IMR-90 (cell line): ENCODE measurements at regions not wholly inside any gene's neighbourhood (a gene's known extent, or its start where the extent isn't known, plus 50 kb on each side); places are given as distances from the start of the nearest gene placed in this dataset.

Experiments
- ATAC-seq: fragments of 200-7000 bp; cut with Tn5 transposase; 2 replicates; pipeline ENCODE4 v1.9.1; 2020; ENCODE audit warnings: low read depth, mild to moderate bottlenecking, moderate library complexity
- BruUV-seq: library from RNA; stranded (reverse); fragments of 400-500 nt; replicated peaks from 2 replicates; lab custom pipeline; 2021; lab: Mats Ljungman, UMichigan
- CTCF ChIA-PET: fragments of 300-600 bp; formaldehyde crosslinking; extraction: SDS; loops from one replicate; lab custom pipeline; 2021; ENCODE audit warnings: antibody characterized with exemption; lab: Yijun Ruan, JAX
- POLR2A ChIA-PET: fragments of 300-600 bp; sonication (Branson Sonifier 250); formaldehyde crosslinking; loops from one replicate; lab custom pipeline; 2022; ENCODE audit warnings: antibody characterized with exemption; ENCODE audit not compliant: unreplicated experiment; lab: Charles Lee
- DNase-seq: peaks from one replicate; pipeline ENCODE4 v3.0.0; 2013
- H2AFZ ChIP-seq: replicated peaks from 2 replicates; pipeline ENCODE3; 2013; ENCODE audit warnings: low read length, mild to moderate bottlenecking; ENCODE audit not compliant: poor library complexity
- H2AK5ac ChIP-seq: 2 replicates; pipeline ENCODE4 v1.6.1; 2013; ENCODE audit warnings: low read depth, low read length, inconsistent platforms
- H2AK9ac ChIP-seq: replicated peaks from 2 replicates; pipeline ENCODE3; 2013; ENCODE audit warnings: mild to moderate bottlenecking, low read depth, low read length, moderate library complexity; ENCODE audit not compliant: poor library complexity
- H2BK120ac ChIP-seq: 2 replicates; pipeline ENCODE4 v1.6.1; 2013; ENCODE audit warnings: low read depth, low read length, inconsistent platforms
- H2BK15ac ChIP-seq: 3 replicates; pipeline ENCODE4 v1.6.1; 2013; ENCODE audit warnings: low read depth, low read length, inconsistent platforms
- H2BK20ac ChIP-seq: 2 replicates; pipeline ENCODE4 v1.6.1; 2013; ENCODE audit warnings: low read depth, mild to moderate bottlenecking, inconsistent platforms, low read length, moderate library complexity
- H2BK5ac ChIP-seq: 2 replicates; pipeline ENCODE4 v1.6.1; 2013; ENCODE audit warnings: mild to moderate bottlenecking, low read depth, low read length, inconsistent platforms; ENCODE audit not compliant: poor library complexity, severe bottlenecking
- H3K14ac ChIP-seq: replicated peaks from 2 replicates; pipeline ENCODE4 v1.6.1; 2013; ENCODE audit warnings: low read depth, low read length, inconsistent platforms
- H3K18ac ChIP-seq: 2 replicates; pipeline ENCODE4 v1.6.1; 2013; ENCODE audit warnings: low read depth, low read length, control low read depth
- H3K23ac ChIP-seq: 2 replicates; pipeline ENCODE4 v1.6.1; 2013; ENCODE audit warnings: low read depth, low read length, inconsistent platforms
- H3K27ac ChIP-seq: 2 replicates; pipeline ENCODE4 v1.5.1; 2013; ENCODE audit warnings: mild to moderate bottlenecking, control low read depth, low read length; ENCODE audit not compliant: insufficient read depth
- H3K27me3 ChIP-seq: 2 replicates; pipeline ENCODE4 v1.6.1; 2013; ENCODE audit warnings: low read length; ENCODE audit not compliant: control insufficient read depth, insufficient read depth
- H3K36me3 ChIP-seq: 2 replicates; pipeline ENCODE4 v1.6.1; 2013; ENCODE audit warnings: low read length, mixed read lengths; ENCODE audit not compliant: control insufficient read depth, insufficient read depth
- H3K4ac ChIP-seq: 2 replicates; pipeline ENCODE4 v1.6.1; 2013; ENCODE audit warnings: low read depth, low read length, inconsistent platforms
- H3K4me1 ChIP-seq: 2 replicates; pipeline ENCODE4 v1.6.1; 2013; ENCODE audit warnings: low read length, mixed read lengths; ENCODE audit not compliant: control insufficient read depth, insufficient read depth
- H3K4me2 ChIP-seq: 2 replicates; pipeline ENCODE4 v1.6.1; 2013; ENCODE audit warnings: low read depth, mild to moderate bottlenecking, control low read depth, low read length, moderate library complexity
- H3K4me3 ChIP-seq: 2 replicates; pipeline ENCODE4 v1.5.1; 2013; ENCODE audit warnings: low read depth, mild to moderate bottlenecking, control low read depth, low read length, moderate library complexity; ENCODE audit not compliant: insufficient read depth
- H3K56ac ChIP-seq: 2 replicates; pipeline ENCODE4 v1.6.1; 2013; ENCODE audit warnings: low read length, inconsistent platforms; ENCODE audit not compliant: insufficient read depth; ENCODE audit errors: extremely low read depth
- H3K79me1 ChIP-seq, 2 experiments: 2 replicates each; pipeline ENCODE4 v1.6.1; 2013; ENCODE audit warnings: low read length in 2 of 2, inconsistent platforms in 1 of 2, low read depth in 1 of 2
- H3K9ac ChIP-seq: 2 replicates; pipeline ENCODE4 v1.6.1; 2013; ENCODE audit warnings: low read depth, low read length, control low read depth
- H3K9me1 ChIP-seq: 2 replicates; pipeline ENCODE4 v1.6.1; 2013; ENCODE audit warnings: low read length, inconsistent platforms; ENCODE audit not compliant: insufficient read depth
- H3K9me3 ChIP-seq: 2 replicates; pipeline ENCODE4 v1.6.1; 2013; ENCODE audit warnings: low read length; ENCODE audit not compliant: control insufficient read depth, insufficient read depth
- H4K20me1 ChIP-seq: 2 replicates; pipeline ENCODE4 v1.6.1; 2013; ENCODE audit warnings: low read length, inconsistent platforms; ENCODE audit not compliant: insufficient read depth
- H4K5ac ChIP-seq: 2 replicates; pipeline ENCODE4 v1.6.1; 2013; ENCODE audit warnings: mild to moderate bottlenecking, low read depth, low read length, control low read depth
- H4K8ac ChIP-seq, 2 experiments: 2 replicates each; pipeline ENCODE4 v1.6.1; 2013; ENCODE audit warnings: low read depth in 2 of 2, low read length in 2 of 2, control low read depth in 1 of 2, inconsistent platforms in 1 of 2
- H4K91ac ChIP-seq: 2 replicates; pipeline ENCODE4 v1.6.1; 2013; ENCODE audit warnings: low read depth, low read length, inconsistent platforms; ENCODE audit not compliant: insufficient read depth
- BHLHE40 ChIP-seq: fragments of 150-350 bp; IDR thresholded peaks from 2 replicates; pipeline ENCODE4 v1.6.1; 2016; ENCODE audit warnings: mild to moderate bottlenecking, low read depth, low read length
- CEBPB ChIP-seq: IDR thresholded peaks from 2 replicates; pipeline ENCODE4 v1.6.1; 2012; ENCODE audit warnings: low read depth, low read length, improper control_type of control experiment
- CHD1 ChIP-seq: IDR thresholded peaks from 2 replicates; pipeline ENCODE4 v1.6.1; 2012; ENCODE audit warnings: low read depth, low read length, improper control_type of control experiment
- CTCF ChIP-seq: conservative IDR thresholded peaks from 2 replicates; pipeline ENCODE4 v1.5.1; 2012; ENCODE audit warnings: mild to moderate bottlenecking, low read depth, low read length, improper control_type of control experiment
- FOS ChIP-seq: fragments of 150-350 bp; IDR thresholded peaks from 2 replicates; pipeline ENCODE4 v1.6.1; 2016; ENCODE audit warnings: low read depth, low read length
- MAFK ChIP-seq: IDR thresholded peaks from 2 replicates; pipeline ENCODE4 v1.6.1; 2012; ENCODE audit warnings: low read depth, low read length, improper control_type of control experiment
- MAZ ChIP-seq: IDR thresholded peaks from 2 replicates; pipeline ENCODE4 v1.6.1; 2012; ENCODE audit warnings: low read depth, mild to moderate bottlenecking, low read length, improper control_type of control experiment, moderate library complexity, borderline replicate concordance
- MXI1 ChIP-seq: IDR thresholded peaks from 2 replicates; pipeline ENCODE4 v1.6.1; 2012; ENCODE audit warnings: low read depth, mild to moderate bottlenecking, low read length, moderate library complexity, borderline replicate concordance
- NFE2L2 ChIP-seq: fragments of 150-350 bp; IDR thresholded peaks from 2 replicates; pipeline ENCODE4 v1.6.1; 2016; ENCODE audit warnings: low read depth, mild to moderate bottlenecking, low read length
- POLR2A ChIP-seq: IDR thresholded peaks from 2 replicates; pipeline ENCODE4 v1.6.1; 2012; ENCODE audit warnings: mild to moderate bottlenecking, low read depth, low read length
- RAD21 ChIP-seq: IDR thresholded peaks from 2 replicates; pipeline ENCODE4 v1.6.1; 2012; ENCODE audit warnings: low read length, improper control_type of control experiment
- RCOR1 ChIP-seq: IDR thresholded peaks from 2 replicates; pipeline ENCODE4 v1.6.1; 2012; ENCODE audit warnings: mild to moderate bottlenecking, low read length, improper control_type of control experiment; ENCODE audit not compliant: insufficient replicate concordance
- RFX5 ChIP-seq: IDR thresholded peaks from 2 replicates; pipeline ENCODE4 v1.8.0; 2012; ENCODE audit warnings: low read depth, mild to moderate bottlenecking, low read length, moderate library complexity
- SMC3 ChIP-seq: fragments of 150-350 bp; IDR thresholded peaks from 2 replicates; pipeline ENCODE4 v1.6.1; 2016; ENCODE audit warnings: low read depth, mild to moderate bottlenecking, antibody characterized with exemption, low read length, moderate library complexity
- dilution Hi-C: fragments of 300-500 bp; cut with HindIII; formaldehyde crosslinking; loops from one replicate; pipeline ENCODE4 v1.14.3; 2018; ENCODE audit warnings: low sequenced_read_pairs; ENCODE audit not compliant: unreplicated experiment
- in situ Hi-C: fragments of 300-500 bp; cut with MboI; formaldehyde crosslinking; loops from 3 replicates; pipeline ENCODE4 v1.14.3; 2019; ENCODE audit warnings: low sequenced_read_pairs, inconsistent platforms, mixed read lengths
- intact Hi-C: fragments of 100-400 bp; cut with micrococcal nuclease; formaldehyde crosslinking; loops from 2 replicates; pipeline ENCODE4 v1.10.0; 2022
- TF ChIP-seq, protein P1 (sequence below): fragments of 150-350 bp; IDR thresholded peaks from 2 replicates; pipeline ENCODE4 v1.6.1; 2016; ENCODE audit warnings: low read depth, mild to moderate bottlenecking, low read length, moderate library complexity, borderline replicate concordance
- TF ChIP-seq, protein P2 (sequence below): fragments of 150-350 bp; IDR thresholded peaks from 2 replicates; pipeline ENCODE4 v1.6.1; 2017; ENCODE audit warnings: mild to moderate bottlenecking, antibody characterized with exemption, low read length, low read depth

DNA sequence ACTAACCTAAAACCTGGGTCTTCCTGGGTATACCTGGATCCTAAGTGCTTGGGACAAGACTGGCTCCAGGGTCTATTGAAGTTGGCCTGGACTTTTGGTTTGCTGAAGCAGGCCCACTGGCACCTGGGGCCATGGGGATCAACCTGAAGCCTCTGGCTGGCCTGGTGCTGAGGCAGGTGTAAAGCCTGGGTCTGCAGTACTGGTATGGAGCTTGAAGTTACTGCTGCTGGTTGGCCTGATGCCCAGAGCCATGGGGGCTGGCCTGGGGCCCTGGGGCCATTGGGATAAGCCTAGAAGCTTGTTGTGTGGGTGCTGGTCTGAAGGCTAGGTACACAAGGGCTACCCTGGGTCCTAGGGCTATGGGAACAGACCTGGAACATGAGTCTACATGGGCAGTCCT is 743.2 kb upstream of the GRIA3 start:
- H3K9me3 ChIP-seq: peaks cover 9% of the 10 kb centered on the region; the same call in 1 of the 2 replicates
- no peak overlapping the region for H2AK5ac ChIP-seq
- no peak overlapping the region for H3K56ac ChIP-seq
- no peaks in the 10 kb centered on the region for H3K36me3 ChIP-seq
- H3K18ac ChIP-seq: no peak overlapping the region
- no peaks in the 10 kb centered on the region for H3K79me1 ChIP-seq
- no peak overlapping the region for H2AFZ ChIP-seq
- H3K4me3 ChIP-seq: no peak overlapping the region
- intact Hi-C loops (no loop called here), dilution Hi-C loops (no loop called here), in situ Hi-C loops (no loop called here)
- H3K14ac ChIP-seq: no peak overlapping the region
- POLR2A ChIA-PET: no interaction called here
- no peak overlapping the region for H4K91ac ChIP-seq
- H3K27me3 ChIP-seq: no peaks in the 10 kb centered on the region
- no peaks in the 10 kb centered on the region for H4K20me1 ChIP-seq
- no peak overlapping the region for H2BK5ac ChIP-seq
- no peak overlapping the region for H4K8ac ChIP-seq
- H3K9ac ChIP-seq: no peak overlapping the region
- no peaks in the 10 kb centered on the region for H3K9me1 ChIP-seq
- BruUV-seq: no TSS peak
- CTCF ChIA-PET: no interaction called here
- no peak overlapping the region for H3K27ac ChIP-seq
- H3K4me1 ChIP-seq: no peaks in the 10 kb centered on the region
- H3K4ac ChIP-seq: no peak overlapping the region
- ATAC-seq (no peak), DNase-seq (no peak)
- H4K5ac ChIP-seq: no peak overlapping the region
- no peak overlapping the region for H2AK9ac ChIP-seq
- H3K4me2 ChIP-seq: no peak overlapping the region
- H3K23ac ChIP-seq: no peak overlapping the region
- no peak overlapping the region for H2BK15ac ChIP-seq
- TF ChIP-seq, protein P1, sequence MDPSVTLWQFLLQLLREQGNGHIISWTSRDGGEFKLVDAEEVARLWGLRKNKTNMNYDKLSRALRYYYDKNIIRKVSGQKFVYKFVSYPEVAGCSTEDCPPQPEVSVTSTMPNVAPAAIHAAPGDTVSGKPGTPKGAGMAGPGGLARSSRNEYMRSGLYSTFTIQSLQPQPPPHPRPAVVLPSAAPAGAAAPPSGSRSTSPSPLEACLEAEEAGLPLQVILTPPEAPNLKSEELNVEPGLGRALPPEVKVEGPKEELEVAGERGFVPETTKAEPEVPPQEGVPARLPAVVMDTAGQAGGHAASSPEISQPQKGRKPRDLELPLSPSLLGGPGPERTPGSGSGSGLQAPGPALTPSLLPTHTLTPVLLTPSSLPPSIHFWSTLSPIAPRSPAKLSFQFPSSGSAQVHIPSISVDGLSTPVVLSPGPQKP: no peak
- TF ChIP-seq RFX5: no peak
- TF ChIP-seq CTCF: no peak
- TF ChIP-seq MAZ: no peak
- no peak for TF ChIP-seq RAD21
- no peak for TF ChIP-seq POLR2A
- TF ChIP-seq MAFK: no peak
- no peak for TF ChIP-seq FOS
- no peak for TF ChIP-seq CHD1
- TF ChIP-seq SMC3: no peak
- no peak for TF ChIP-seq NFE2L2
- TF ChIP-seq, protein P2, sequence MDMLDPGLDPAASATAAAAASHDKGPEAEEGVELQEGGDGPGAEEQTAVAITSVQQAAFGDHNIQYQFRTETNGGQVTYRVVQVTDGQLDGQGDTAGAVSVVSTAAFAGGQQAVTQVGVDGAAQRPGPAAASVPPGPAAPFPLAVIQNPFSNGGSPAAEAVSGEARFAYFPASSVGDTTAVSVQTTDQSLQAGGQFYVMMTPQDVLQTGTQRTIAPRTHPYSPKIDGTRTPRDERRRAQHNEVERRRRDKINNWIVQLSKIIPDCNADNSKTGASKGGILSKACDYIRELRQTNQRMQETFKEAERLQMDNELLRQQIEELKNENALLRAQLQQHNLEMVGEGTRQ: no peak
- TF ChIP-seq MXI1: no peak
- TF ChIP-seq CEBPB: no peak
- TF ChIP-seq BHLHE40: no peak
- no peak for TF ChIP-seq RCOR1
- no peak overlapping the region for H2BK20ac ChIP-seq
- H2BK120ac ChIP-seq: no peak overlapping the region
